Middle frontal gyrus (tissue), 1 donor: ENCODE measurements at regions not wholly inside any gene's neighbourhood (a gene's known extent, or its start where the extent isn't known, plus 50 kb on each side); places are given as distances from the start of the nearest gene placed in this dataset.

Experiments used
- DNase-seq: peaks from one replicate; pipeline ENCODE4 v3.0.0-alpha.2; 2015; ENCODE audit warnings: low spot score; ENCODE audit errors: extremely low spot score

GRCh38 chr4:125682730-125683129, 368.0 kb downstream of the FAT4 start:
- DNase-seq = no peak

GRCh38 chr4:125688841-125689240, 374.1 kb downstream of the FAT4 start:
- no peak for DNase-seq

- DNase-seq = no peak
Measured at GRCh38 chr4:125689805-125690204, 375.1 kb downstream of the FAT4 start.

GRCh38 chr4:125693228-125693627, 378.5 kb downstream of the FAT4 start:
- DNase-seq = no peak

- no peak for DNase-seq
Measured at GRCh38 chr4:125702406-125702805, 387.7 kb downstream of the FAT4 start.

- no peak for DNase-seq
Measured at GRCh38 chr4:125703443-125703842, 388.7 kb downstream of the FAT4 start.

- no peak for DNase-seq
Measured at GRCh38 chr4:125704726-125705125, 390.0 kb downstream of the FAT4 start.

GRCh38 chr4:125705681-125706080, 390.9 kb downstream of the FAT4 start:
- DNase-seq = no peak

- no peak for DNase-seq
Measured at GRCh38 chr4:125707397-125707796, 392.6 kb downstream of the FAT4 start.

GRCh38 chr4:125710766-125711165, 396.0 kb downstream of the FAT4 start:
- DNase-seq = no peak

- DNase-seq = no peak
Measured at GRCh38 chr4:125714049-125714448, 399.3 kb downstream of the FAT4 start.

- no peak for DNase-seq
Measured at GRCh38 chr4:125714845-125715244, 400.1 kb downstream of the FAT4 start.

GRCh38 chr4:125719987-125720386, 405.2 kb downstream of the FAT4 start:
- no peak for DNase-seq

- DNase-seq = no peak
Measured at GRCh38 chr4:125722009-125722408, 407.3 kb downstream of the FAT4 start.

GRCh38 chr4:125725957-125726525, 411.3 kb downstream of the FAT4 start:
- no peak for DNase-seq

GRCh38 chr4:125727931-125728330, 413.2 kb downstream of the FAT4 start:
- DNase-seq = no peak

- no peak for DNase-seq
Measured at GRCh38 chr4:125728568-125728967, 413.8 kb downstream of the FAT4 start.

- DNase-seq = no peak
Measured at GRCh38 chr4:125729171-125729570, 414.4 kb downstream of the FAT4 start.

- DNase-seq = no peak
Measured at GRCh38 chr4:125732632-125733031, 417.9 kb downstream of the FAT4 start.

- DNase-seq = no peak
Measured at GRCh38 chr4:125734504-125734903, 419.7 kb downstream of the FAT4 start.

GRCh38 chr4:125735102-125735501, 420.3 kb downstream of the FAT4 start:
- DNase-seq = no peak

GRCh38 chr4:125736057-125736456, 421.3 kb downstream of the FAT4 start:
- no peak for DNase-seq

GRCh38 chr4:125739760-125740159, 425.0 kb downstream of the FAT4 start:
- DNase-seq = no peak
